SH-SY5Y (cell line): ENCODE measurements at regions not wholly inside any gene's neighbourhood (a gene's known extent, or its start where the extent isn't known, plus 50 kb on each side); places are given as distances from the start of the nearest gene placed in this dataset.
A peak's percentile ranks its signal among the peaks of the same experiment; 100 is the strongest.

Experiments used
- GATA2 ChIP-seq: IDR thresholded peaks from 2 replicates; pipeline ENCODE4 v1.6.1; 2011; ENCODE audit warnings: mild to moderate bottlenecking, low read depth, low read length
- GATA3 ChIP-seq: IDR thresholded peaks from 2 replicates; pipeline ENCODE4 v1.6.1; 2011; ENCODE audit warnings: low read depth, mild to moderate bottlenecking, low read length, moderate library complexity

DNA sequence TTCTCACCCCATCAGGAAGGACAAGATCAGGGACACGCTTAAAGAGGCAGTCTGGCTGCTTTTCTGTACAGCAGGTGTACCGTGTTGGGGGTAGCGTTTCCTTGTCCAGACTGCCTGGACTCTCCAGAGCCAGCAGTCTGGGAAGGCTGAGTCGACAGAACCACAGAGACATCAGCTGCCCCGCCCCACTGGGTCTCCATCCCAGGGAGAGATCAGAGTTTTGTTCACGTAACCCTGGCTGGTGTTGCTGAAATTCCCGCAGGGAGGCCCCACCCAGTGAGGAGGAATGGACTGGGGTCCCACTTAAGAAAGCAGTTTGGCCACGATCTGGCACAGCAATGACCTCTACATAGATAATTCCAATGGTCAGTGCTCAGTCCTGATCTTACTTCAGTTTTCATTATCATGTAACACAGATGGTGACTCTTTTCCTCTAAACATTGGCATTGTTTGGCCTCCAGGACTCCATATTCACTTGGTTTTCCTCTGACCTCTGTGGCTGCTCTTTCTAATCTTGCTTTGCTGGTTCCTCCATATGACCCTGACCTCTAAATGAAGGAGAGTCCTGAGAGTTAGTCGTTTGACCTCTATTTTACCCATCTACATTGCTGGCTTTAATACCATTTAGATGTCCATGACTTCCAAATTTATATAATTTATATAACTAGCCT, 89.6 kb upstream of the LRRC55 start:
- TF ChIP-seq GATA3 (no peak), GATA2 (no peak)

DNA sequence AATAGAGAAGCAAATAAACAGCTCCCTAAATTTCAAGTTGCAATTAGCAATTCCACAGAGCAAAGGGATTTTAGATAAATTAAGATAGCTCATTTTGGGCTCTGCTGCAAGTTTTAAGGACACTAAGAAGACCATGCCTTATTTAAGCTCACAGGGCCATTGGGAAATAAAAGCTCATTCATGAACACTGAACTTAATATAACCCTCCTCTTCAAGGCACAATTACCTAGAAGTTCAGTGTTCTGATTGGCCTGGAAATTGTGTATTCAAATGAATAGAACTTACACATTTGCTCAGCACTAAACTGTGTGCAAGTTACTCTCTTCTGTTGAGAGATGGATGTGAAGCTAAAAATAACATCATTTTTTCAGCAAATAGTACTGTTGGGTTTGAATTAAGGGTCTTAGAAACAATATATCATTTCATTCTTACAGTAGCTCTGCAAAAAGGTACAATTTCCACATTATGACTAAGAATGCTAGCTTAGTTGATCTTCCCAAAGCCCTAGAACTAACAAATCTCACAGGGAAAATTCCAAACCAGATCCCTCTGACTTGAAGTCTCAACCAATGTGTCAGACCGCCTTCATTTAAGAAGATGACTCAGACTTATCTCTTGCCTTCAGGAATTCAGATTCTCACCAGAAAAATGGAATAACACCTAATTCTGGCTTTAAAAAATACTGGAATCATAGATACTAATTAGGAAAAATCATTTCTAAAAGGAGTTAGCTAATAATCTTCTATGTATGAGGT, 87.4 kb upstream of the LRRC55 start:
- no peak for TF ChIP-seq GATA2
- TF ChIP-seq GATA3 = no peak

DNA sequence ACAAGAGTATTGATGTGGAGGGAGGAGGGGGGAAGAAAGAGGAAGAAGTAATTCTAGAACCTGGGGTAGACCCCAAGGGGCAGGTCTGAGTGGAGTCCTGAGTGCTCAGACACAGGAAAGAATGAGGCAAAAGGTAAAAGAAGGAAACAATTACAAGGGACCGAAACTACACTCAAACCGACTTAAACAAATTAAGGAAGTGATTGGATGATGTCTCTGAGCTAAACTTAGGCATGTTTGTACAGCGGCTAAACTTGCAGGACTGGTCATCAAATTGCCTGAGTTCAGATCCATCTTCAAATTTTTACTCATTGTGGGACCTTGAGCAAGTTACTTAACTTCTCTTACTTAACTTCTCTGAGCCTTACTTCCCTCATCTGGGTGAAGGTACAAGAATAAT, 86.3 kb upstream of the LRRC55 start:
- no peak for TF ChIP-seq GATA2
- no peak for TF ChIP-seq GATA3

GRCh38 chr11:57095896-57096295, 85.9 kb upstream of the LRRC55 start:
- no peak for TF ChIP-seq GATA3
- TF ChIP-seq GATA2 = no peak

GRCh38 chr11:57097149-57097548, 84.6 kb upstream of the LRRC55 start:
- TF ChIP-seq GATA2 (no peak), GATA3 (no peak)

- no peak for TF ChIP-seq GATA3
- no peak for TF ChIP-seq GATA2
Observed at GRCh38 chr11:57098191-57098590, 83.6 kb upstream of the LRRC55 start.

DNA sequence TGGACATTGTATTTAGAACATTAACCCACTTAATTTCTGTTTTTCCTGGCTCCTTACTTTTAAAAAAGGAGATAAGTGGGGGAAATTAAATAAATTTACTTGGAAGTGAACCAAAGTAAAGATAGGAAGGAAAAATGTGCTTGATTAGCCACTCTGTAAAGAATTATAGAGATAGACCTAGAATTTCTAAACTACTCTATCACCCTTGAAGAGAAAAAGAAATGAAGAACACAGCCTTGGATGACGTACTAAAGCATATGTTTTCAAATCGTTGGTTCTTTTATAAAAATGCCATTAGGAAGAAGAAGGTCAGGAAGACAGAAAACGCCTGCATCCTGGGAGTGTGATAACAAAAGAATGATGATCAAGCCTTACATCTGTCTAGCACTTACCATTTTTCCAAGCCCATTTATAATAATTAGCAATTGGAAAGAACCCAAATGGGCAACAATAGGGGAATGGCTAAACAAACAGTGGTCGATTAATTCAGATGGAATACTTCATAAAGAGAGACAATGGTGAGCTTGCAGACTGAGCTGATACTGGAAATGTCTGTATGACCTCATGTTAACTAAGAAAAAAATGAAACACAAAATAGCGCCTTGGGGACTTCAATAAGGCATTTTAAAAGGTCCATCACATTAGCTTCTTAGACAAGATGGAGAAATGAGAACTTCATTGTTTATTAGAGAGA, 81.0 kb upstream of the LRRC55 start:
- peak; percentile 21; the same call in 1 of the 2 replicates for TF ChIP-seq GATA2
- no peak for TF ChIP-seq GATA3

DNA sequence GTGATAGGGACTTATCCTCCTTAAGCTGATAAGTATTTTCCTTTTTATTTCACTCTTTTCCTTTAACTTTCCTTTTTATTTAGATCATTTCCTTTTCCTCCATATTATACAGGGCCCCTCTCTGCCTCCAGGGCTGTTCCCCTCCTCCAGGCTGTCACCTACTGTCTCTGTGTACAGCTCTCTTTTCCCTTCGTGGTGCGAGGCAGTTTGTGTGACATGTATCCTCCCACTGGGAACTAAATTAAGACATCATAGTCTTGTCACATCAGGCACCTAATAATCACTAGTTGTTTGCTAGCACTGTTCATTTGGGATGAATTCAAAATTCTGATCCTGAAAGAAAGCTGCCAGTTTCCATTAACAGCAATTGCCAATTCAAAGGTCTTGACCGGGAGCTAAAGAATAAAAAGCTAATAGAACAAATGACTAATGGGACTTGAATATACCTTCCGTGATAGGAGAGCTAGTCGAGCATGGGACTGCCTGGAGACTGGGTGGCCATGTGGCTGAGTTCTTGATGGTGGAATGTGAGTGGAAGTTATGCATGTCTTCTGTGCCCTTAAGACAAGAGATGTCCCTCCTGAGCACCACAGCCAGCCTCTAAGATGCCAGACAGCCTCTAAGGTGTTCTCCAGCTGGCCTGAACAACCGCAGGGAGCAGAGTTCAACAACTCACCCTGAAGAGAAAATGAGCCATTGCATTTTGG, 77.7 kb upstream of the LRRC55 start:
- TF ChIP-seq GATA3 = no peak
- no peak for TF ChIP-seq GATA2

DNA sequence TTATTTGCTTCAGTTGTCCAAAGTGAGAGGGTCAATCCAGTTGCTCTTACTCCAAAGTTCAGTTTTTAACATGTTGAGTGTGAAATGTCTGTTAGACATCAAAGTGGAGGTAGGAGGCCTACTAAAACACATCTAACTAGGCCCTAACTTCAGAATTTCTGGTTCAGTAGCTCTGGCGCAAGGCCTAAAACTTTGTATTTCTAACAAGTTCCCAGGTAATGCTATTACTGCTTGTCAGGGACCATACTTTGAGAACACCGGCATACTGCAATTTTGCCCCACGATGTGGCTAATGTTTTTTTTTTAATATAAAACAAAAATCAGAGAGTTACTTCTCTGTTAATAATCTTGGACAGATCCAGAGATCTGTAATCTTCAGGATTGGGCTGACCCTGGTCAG, 72.4 kb upstream of the LRRC55 start:
- TF ChIP-seq GATA2 (no peak), GATA3 (no peak)

DNA sequence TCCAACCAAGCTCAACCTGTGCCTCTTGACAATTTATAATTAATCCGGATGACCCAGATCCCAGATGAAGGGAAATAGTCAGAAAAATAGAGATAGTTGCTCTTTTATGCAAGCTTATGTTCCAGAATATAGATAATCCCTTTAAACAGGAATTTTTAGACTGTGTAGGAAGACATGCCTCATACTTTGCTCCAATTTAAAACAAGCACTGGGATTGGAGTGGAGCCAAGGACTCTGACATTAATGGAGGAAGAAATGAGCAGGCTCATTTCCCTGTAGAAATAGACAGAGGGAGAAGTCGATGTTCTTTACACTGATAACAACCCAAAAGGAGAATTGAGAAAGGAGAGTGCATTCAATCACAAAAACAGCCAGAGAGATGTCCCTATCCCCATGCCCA, 70.1 kb upstream of the LRRC55 start:
- TF ChIP-seq GATA2 (no peak), GATA3 (no peak)

DNA sequence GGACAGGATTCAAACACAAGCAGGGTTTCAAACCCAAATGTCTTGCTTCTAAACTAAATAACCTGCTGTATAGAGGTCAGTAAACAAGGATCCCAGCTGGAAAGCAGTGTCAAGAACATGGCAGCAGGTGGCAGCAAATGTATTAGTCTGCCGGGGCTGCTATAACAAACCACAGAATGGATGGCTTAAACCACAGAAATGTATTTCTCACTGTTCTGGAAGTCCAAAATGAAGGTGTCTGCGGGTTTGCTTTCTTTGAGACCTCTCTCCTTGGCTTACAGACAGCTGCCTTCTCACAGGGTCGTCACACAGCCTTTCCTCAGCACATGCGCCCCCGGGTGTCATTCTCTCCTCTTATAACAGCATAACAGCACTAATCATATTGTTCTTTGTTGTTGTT, 65.1 kb upstream of the LRRC55 start:
- TF ChIP-seq GATA2 (no peak), GATA3 (no peak)

GRCh38 chr11:57120192-57120965, 61.4 kb upstream of the LRRC55 start:
- TF ChIP-seq GATA2 = no peak
- TF ChIP-seq GATA3 = no peak

GRCh38 chr11:57121996-57122395, 59.8 kb upstream of the LRRC55 start:
- TF ChIP-seq GATA3 (no peak), GATA2 (no peak)

DNA sequence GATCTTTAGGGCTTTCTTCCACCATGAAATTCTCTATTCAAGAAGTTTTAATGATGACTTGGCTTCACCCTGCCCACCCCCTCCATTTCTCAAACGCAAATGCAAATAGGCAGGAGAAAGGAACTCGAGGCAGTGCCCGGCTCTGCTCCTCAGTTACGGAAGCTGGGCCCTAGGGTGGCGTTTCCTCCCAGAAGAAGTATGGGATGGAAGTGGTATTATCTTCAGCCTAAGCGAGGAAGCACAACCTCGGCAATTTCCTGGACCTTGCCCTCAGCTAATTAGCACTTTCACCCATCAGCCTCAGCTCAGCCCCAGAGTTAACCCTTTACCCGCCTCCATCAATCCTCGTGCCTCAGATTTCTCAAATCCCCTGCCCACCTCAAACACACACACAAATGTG, 58.2 kb upstream of the LRRC55 start:
- TF ChIP-seq GATA3 = no peak
- TF ChIP-seq GATA2 = no peak
